Neuronal stem cell (in vitro differentiated cells): ENCODE measurements at regions not wholly inside any gene's neighbourhood (a gene's known extent, or its start where the extent isn't known, plus 50 kb on each side); places are given as distances from the start of the nearest gene placed in this dataset.

ENCODE experiments used
- DNase-seq: peaks from one replicate; pipeline ENCODE4 v3.0.0-alpha.2; 2013; ENCODE audit warnings: low spot score
- H2AFZ ChIP-seq: one replicate; pipeline ENCODE4 v1.6.1; 2013; ENCODE audit warnings: mild to moderate bottlenecking, low read length, inconsistent platforms
- H2AK5ac ChIP-seq: 2 replicates; pipeline ENCODE4 v1.6.1; 2013; ENCODE audit warnings: low read depth, mild to moderate bottlenecking, inconsistent platforms, low read length, moderate library complexity, mixed read lengths
- H2BK120ac ChIP-seq: 2 replicates; pipeline ENCODE4 v1.6.1; 2013; ENCODE audit warnings: low read depth, mild to moderate bottlenecking, inconsistent platforms, low read length, moderate library complexity, mixed read lengths
- H2BK12ac ChIP-seq: one replicate; pipeline ENCODE4 v1.6.1; 2013; ENCODE audit warnings: low read length, inconsistent platforms
- H2BK15ac ChIP-seq: 2 replicates; pipeline ENCODE4 v1.6.1; 2013; ENCODE audit warnings: mild to moderate bottlenecking, low read length, inconsistent platforms, mixed read lengths
- H2BK5ac ChIP-seq: one replicate; pipeline ENCODE4 v1.6.1; 2013; ENCODE audit warnings: inconsistent platforms, mild to moderate bottlenecking, low read length, moderate library complexity
- H3K14ac ChIP-seq: one replicate; pipeline ENCODE4 v1.6.1; 2013; ENCODE audit warnings: low read length, inconsistent platforms
- H3K18ac ChIP-seq: 2 replicates; pipeline ENCODE4 v1.6.1; 2013; ENCODE audit warnings: low read length, inconsistent platforms
- H3K23ac ChIP-seq: 2 replicates; pipeline ENCODE4 v1.6.1; 2013; ENCODE audit warnings: low read depth, mild to moderate bottlenecking, mixed read lengths, low read length, inconsistent platforms; ENCODE audit not compliant: poor library complexity
- H3K27ac ChIP-seq: replicated peaks from 3 replicates; pipeline ENCODE4 v1.5.1; 2013; ENCODE audit warnings: low read length, inconsistent platforms
- H3K27me3 ChIP-seq, 3 experiments: 2 replicates each; pipeline ENCODE4 v1.6.1; 2013; ENCODE audit warnings: low read length in 3 of 3, mild to moderate bottlenecking in 2 of 3, inconsistent platforms in 1 of 3, low read depth in 1 of 3, mixed read lengths in 1 of 3, moderate library complexity in 1 of 3; ENCODE audit not compliant: control insufficient read depth in 3 of 3, insufficient read depth in 3 of 3
- H3K36me3 ChIP-seq, 2 donors: replicated peaks in 1 of 2; 2 replicates each; pipeline ENCODE4 v1.6.1; 2013; ENCODE audit warnings: low read length in 2 of 2; ENCODE audit not compliant: control insufficient read depth in 2 of 2, insufficient read depth in 2 of 2
- H3K4ac ChIP-seq: 2 replicates; pipeline ENCODE4 v1.6.1; 2013; ENCODE audit warnings: inconsistent platforms, mild to moderate bottlenecking, low read length, moderate library complexity
- H3K4me1 ChIP-seq, 2 donors: 1 replicate in 1 of 2; 2 replicates in 1 of 2; pipeline ENCODE4 v1.6.1; 2013; ENCODE audit warnings: low read length in 2 of 2, low read depth in 1 of 2; ENCODE audit not compliant: control insufficient read depth in 2 of 2, insufficient read depth in 1 of 2
- H3K4me2 ChIP-seq: one replicate; pipeline ENCODE4 v1.6.1; 2013; ENCODE audit warnings: mild to moderate bottlenecking, low read length, inconsistent platforms; ENCODE audit not compliant: insufficient read depth, poor library complexity, severe bottlenecking
- H3K4me3 ChIP-seq, 2 donors: 2 replicates each; pipeline ENCODE4 v1.5.1; 2013; ENCODE audit warnings: low read length in 2 of 2, mild to moderate bottlenecking in 2 of 2, inconsistent platforms in 1 of 2, moderate library complexity in 1 of 2
- H3K79me1 ChIP-seq: one replicate; pipeline ENCODE4 v1.6.1; 2013; ENCODE audit warnings: low read depth, mild to moderate bottlenecking, inconsistent platforms, low read length, moderate library complexity
- H3K9ac ChIP-seq: one replicate; pipeline ENCODE4 v1.6.1; 2013; ENCODE audit warnings: mild to moderate bottlenecking, low read depth, low read length, inconsistent platforms; ENCODE audit not compliant: poor library complexity
- H3K9me3 ChIP-seq, 2 donors: replicated peaks in 1 of 2; 2 replicates each; pipeline versions ENCODE3 to v1.6.1; 2013; ENCODE audit warnings: low read length in 2 of 2, mild to moderate bottlenecking in 2 of 2, inconsistent platforms in 1 of 2, low read depth in 1 of 2, mixed read lengths in 1 of 2, moderate library complexity in 1 of 2; ENCODE audit not compliant: control insufficient read depth in 2 of 2, insufficient read depth in 1 of 2
- H4K8ac ChIP-seq: one replicate; pipeline ENCODE4 v1.6.1; 2013; ENCODE audit warnings: low read depth, mild to moderate bottlenecking, inconsistent platforms, low read length, moderate library complexity
- H4K91ac ChIP-seq: one replicate; pipeline ENCODE4 v1.6.1; 2013; ENCODE audit warnings: low read length, low read depth, mild to moderate bottlenecking, inconsistent platforms; ENCODE audit not compliant: poor library complexity
- WGBS, 2 donors: extraction: QIAGEN DNeasy Blood & Tissue Kit; methylation state at CpG; one replicate each; pipeline ENCODE4 v1.1.7; 2013; ENCODE audit warnings: missing lambda C conversion rate in 2 of 2, mixed read lengths in 1 of 2; ENCODE audit not compliant: insufficient read length in 2 of 2, insufficient replicate concordance in 1 of 2; ENCODE audit errors: extremely low coverage in 2 of 2; 5-methylcytosine and 5-hydroxymethylcytosine counted together

- Histone ChIP-seq H3K27ac (no peak overlapping the region), H2BK12ac (no peak overlapping the region), H2AFZ (no peak overlapping the region), H3K14ac (no peak overlapping the region), H3K4ac (no peak overlapping the region), H3K9me3 (no peaks in the 10 kb centered on the region), H3K4me2 (no peak overlapping the region), H2AK5ac (no peak overlapping the region), H3K9ac (no peak overlapping the region), H4K8ac (no peak overlapping the region), H2BK120ac (no peak overlapping the region), H3K18ac (no peak overlapping the region), H3K4me1 (peaks cover 0 to 2% of the 10 kb centered on the region in 2 donors), H3K36me3 (no peaks in the 10 kb centered on the region), H2BK15ac (no peak overlapping the region), H2BK5ac (no peak overlapping the region), H3K79me1 (no peaks in the 10 kb centered on the region), H3K23ac (no peak overlapping the region), H4K91ac (no peak overlapping the region), H3K27me3 (no peaks in the 10 kb centered on the region), H3K4me3 (no peak overlapping the region)
- DNase-seq: no peak
These were observed 141.5 kb upstream of the MTAP start for GRCh38 chr9:21660976-21661375.

DNA sequence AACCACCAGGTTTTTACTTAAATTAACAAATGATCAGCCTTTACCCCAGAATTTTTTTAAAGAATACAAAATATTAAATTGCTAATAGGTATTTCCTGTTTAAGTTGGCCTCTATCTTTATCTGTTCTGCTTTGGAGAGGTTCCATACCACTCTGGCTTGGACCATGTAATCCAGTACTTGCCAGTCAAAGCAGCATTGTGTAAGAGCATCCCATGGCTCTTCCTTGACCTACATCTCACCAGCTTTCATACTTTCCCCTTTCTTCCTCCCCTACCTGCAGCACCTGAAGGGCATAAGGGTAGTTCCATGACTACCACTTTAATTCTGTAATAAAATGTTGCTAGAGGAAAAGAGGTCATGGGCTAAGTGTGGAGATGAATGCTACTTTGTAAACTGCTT is 140.8 kb upstream of the MTAP start:
- no peaks in the 10 kb centered on the region for H3K79me1 ChIP-seq
- no peak overlapping the region for H3K14ac ChIP-seq
- H4K91ac ChIP-seq: no peak overlapping the region
- no peak overlapping the region for H3K9ac ChIP-seq
- H3K4ac ChIP-seq: no peak overlapping the region
- H3K18ac ChIP-seq: no peak overlapping the region
- no peak overlapping the region for H2BK120ac ChIP-seq
- no peak overlapping the region for H2BK15ac ChIP-seq
- no peaks in the 10 kb centered on the region for H3K9me3 ChIP-seq
- no peak overlapping the region for H2AFZ ChIP-seq
- no peak for DNase-seq
- no peak overlapping the region for H4K8ac ChIP-seq
- H3K4me1 ChIP-seq: peaks cover 0 to 2% of the 10 kb centered on the region in 2 donors
- H2BK12ac ChIP-seq: no peak overlapping the region
- no peak overlapping the region for H3K27ac ChIP-seq
- H3K4me2 ChIP-seq: no peak overlapping the region
- no peak overlapping the region for H3K4me3 ChIP-seq
- no peaks in the 10 kb centered on the region for H3K36me3 ChIP-seq
- H3K27me3 ChIP-seq: no peaks in the 10 kb centered on the region
- H2BK5ac ChIP-seq: no peak overlapping the region
- no peak overlapping the region for H2AK5ac ChIP-seq
- no peak overlapping the region for H3K23ac ChIP-seq

- no peak overlapping the region for H4K8ac ChIP-seq
- H3K27ac ChIP-seq: no peak overlapping the region
- H3K18ac ChIP-seq: no peak overlapping the region
- H2BK12ac ChIP-seq: no peak overlapping the region
- H3K4me3 ChIP-seq: no peak overlapping the region
- H3K4ac ChIP-seq: no peak overlapping the region
- H3K9ac ChIP-seq: no peak overlapping the region
- DNase-seq: no peak
- H3K36me3 ChIP-seq: no peaks in the 10 kb centered on the region
- H2AFZ ChIP-seq: no peak overlapping the region
- no peak overlapping the region for H3K14ac ChIP-seq
- no peak overlapping the region for H3K4me2 ChIP-seq
- no peak overlapping the region for H2BK5ac ChIP-seq
- H2BK120ac ChIP-seq: no peak overlapping the region
- no peaks in the 10 kb centered on the region for H3K79me1 ChIP-seq
- no peak overlapping the region for H4K91ac ChIP-seq
- WGBS, 2 donors: no CpG with 5 or more reads among the region's 3 CpGs
- H3K23ac ChIP-seq: no peak overlapping the region
- no peaks in the 10 kb centered on the region for H3K27me3 ChIP-seq
- no peak overlapping the region for H2BK15ac ChIP-seq
- no peak overlapping the region for H2AK5ac ChIP-seq
- H3K9me3 ChIP-seq: no peaks in the 10 kb centered on the region
- peaks cover 0 to 2% of the 10 kb centered on the region in 2 donors for H3K4me1 ChIP-seq
These were observed 133.9 kb upstream of the MTAP start for GRCh38 chr9:21668516-21668915.

- H3K4me3 ChIP-seq: no peak overlapping the region
- H2BK15ac ChIP-seq: no peak overlapping the region
- no peak overlapping the region for H3K4ac ChIP-seq
- H2AFZ ChIP-seq: no peak overlapping the region
- H2AK5ac ChIP-seq: no peak overlapping the region
- H3K9me3 ChIP-seq: no peaks in the 10 kb centered on the region
- no peak overlapping the region for H3K18ac ChIP-seq
- no peak overlapping the region for H2BK5ac ChIP-seq
- no peak overlapping the region for H3K14ac ChIP-seq
- no peak overlapping the region for H3K27ac ChIP-seq
- peaks cover 0 to 2% of the 10 kb centered on the region in 2 donors for H3K4me1 ChIP-seq
- H3K27me3 ChIP-seq: no peaks in the 10 kb centered on the region
- no peak overlapping the region for H4K91ac ChIP-seq
- H2BK12ac ChIP-seq: no peak overlapping the region
- no peaks in the 10 kb centered on the region for H3K36me3 ChIP-seq
- no CpG with 5 or more reads among the region's 3 CpGs for WGBS, 2 donors
- H2BK120ac ChIP-seq: no peak overlapping the region
- no peak for DNase-seq
- H3K23ac ChIP-seq: no peak overlapping the region
- no peak overlapping the region for H3K4me2 ChIP-seq
- no peak overlapping the region for H3K9ac ChIP-seq
- H4K8ac ChIP-seq: no peak overlapping the region
- no peaks in the 10 kb centered on the region for H3K79me1 ChIP-seq
These were observed 132.7 kb upstream of the MTAP start for GRCh38 chr9:21669701-21670100.
